ENCODE measurements at regions not wholly inside any gene's neighbourhood (a gene's known extent, or its start where the extent isn't known, plus 50 kb on each side); places are given as distances from the start of the nearest gene placed in this dataset.

GRCh38 chr18:57927511-57927910 lies 116.5 kb upstream of the NEDD4L start:
- DNase-seq (ENCODE audit: low spot score): no peak
- no peak overlapping the region for H3K27ac ChIP-seq (ENCODE audit: low read depth in 1 of 2, low read length in 2 of 2)
- no peaks in the 10 kb centered on the region for H3K36me3 ChIP-seq (ENCODE audit: control insufficient read depth in 4 of 4, insufficient read depth in 3 of 4, low read depth in 1 of 4, low read length in 3 of 4)
- peak; percentile 30 to 34 for TF ChIP-seq RAD21 (IDR thresholded peaks at IDR 0.05)
- TF ChIP-seq EGR1 (IDR thresholded peaks at IDR 0.05; ENCODE audit: low read depth in 2 of 2): peak in 1 of 2 donors; percentile 42
- TF ChIP-seq NR2F2 (IDR thresholded peaks at IDR 0.05): no peak
- TF ChIP-seq RXRA (IDR thresholded peaks at IDR 0.05): peak; percentile 59 to 89
- TF ChIP-seq HNF4A (conservative IDR thresholded peaks at IDR 0.05): peak; percentile 68 to 81
- no peak for TF ChIP-seq CTCF (IDR thresholded peaks at IDR 0.05; ENCODE audit: low read depth, low read length, missing input control)
- TF ChIP-seq GABPA (IDR thresholded peaks at IDR 0.05 in 1 of 2, conservative IDR thresholded peaks at IDR 0.05 in 1 of 2): peak in 1 of 2 donors; percentile 34
- TF ChIP-seq FOXA2 (IDR thresholded peaks at IDR 0.05): peak; percentile 93
- peak; percentile 93 for TF ChIP-seq YY1 (IDR thresholded peaks at IDR 0.05)
- peak in 1 of 2 donors; percentile 64 for TF ChIP-seq JUND (IDR thresholded peaks at IDR 0.05)
- no peak for TF ChIP-seq HNF4G (IDR thresholded peaks at IDR 0.05)
- peak; percentile 91 for TF ChIP-seq FOXA1 (IDR thresholded peaks at IDR 0.05)
- peak; percentile 60 for TF ChIP-seq REST (IDR thresholded peaks at IDR 0.05)
- TF ChIP-seq TAF1 (conservative IDR thresholded peaks at IDR 0.05): no peak
- no peak for TF ChIP-seq ATF3 (IDR thresholded peaks at IDR 0.05)
- peak; percentile 74 for TF ChIP-seq SP1 (IDR thresholded peaks at IDR 0.05)
- TF ChIP-seq ZBTB33 (IDR thresholded peaks at IDR 0.05): peak; percentile 70
- peak; percentile 74 for TF ChIP-seq MAX (IDR thresholded peaks at IDR 0.05)
- H3K27me3 ChIP-seq (ENCODE audit: control insufficient read depth in 4 of 4, insufficient read depth in 4 of 4, low read length in 3 of 4): no peaks in the 10 kb centered on the region
- no peak overlapping the region for H3K9ac ChIP-seq (ENCODE audit: low read depth in 1 of 2, low read length in 2 of 2)
- WGBS: 37% methylated on average over 2 of the region's 2 CpGs
- no peak overlapping the region for H3K4me3 ChIP-seq (ENCODE audit: low read depth in 1 of 3, low read length in 3 of 3)
- H3K9me3 ChIP-seq (ENCODE audit: control insufficient read depth in 4 of 4, low read length in 3 of 4): no peaks in the 10 kb centered on the region
- H3K4me1 ChIP-seq (ENCODE audit: control insufficient read depth in 4 of 4, insufficient read depth in 4 of 4, low read length in 3 of 4): peaks cover 0 to 8% (median 5%) of the 10 kb centered on the region in 4 donors

Measured in liver (tissue), 8 donors.